ENCODE measurements at regions not wholly inside any gene's neighbourhood (a gene's known extent, or its start where the extent isn't known, plus 50 kb on each side); places are given as distances from the start of the nearest gene placed in this dataset.

DNA sequence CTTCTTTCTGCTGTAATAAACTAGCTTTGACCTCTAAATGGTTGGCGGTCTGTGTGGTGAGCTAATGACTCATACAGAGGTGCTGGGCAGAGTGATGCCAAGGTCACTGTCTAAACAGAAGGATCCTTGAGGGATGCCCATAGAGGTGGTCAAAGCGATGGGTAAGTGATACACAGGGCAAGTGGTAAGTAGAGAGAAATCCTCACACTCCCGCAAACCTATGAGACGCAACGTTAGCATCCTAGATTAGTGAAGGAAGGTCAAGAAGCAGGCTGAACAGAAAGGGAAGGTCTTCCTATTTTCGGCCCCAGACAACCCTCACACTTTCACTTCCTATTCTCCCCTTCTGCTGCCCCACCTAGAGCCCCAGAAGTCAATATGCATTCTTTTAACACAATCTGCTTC lies 65.6 kb upstream of the SESN3 start:
- no peak overlapping the region for H3K4me3 ChIP-seq (ENCODE audit: low read depth, low read length)
- DNase-seq (ENCODE audit: low read depth) = no peak
- TF ChIP-seq, protein P1, sequence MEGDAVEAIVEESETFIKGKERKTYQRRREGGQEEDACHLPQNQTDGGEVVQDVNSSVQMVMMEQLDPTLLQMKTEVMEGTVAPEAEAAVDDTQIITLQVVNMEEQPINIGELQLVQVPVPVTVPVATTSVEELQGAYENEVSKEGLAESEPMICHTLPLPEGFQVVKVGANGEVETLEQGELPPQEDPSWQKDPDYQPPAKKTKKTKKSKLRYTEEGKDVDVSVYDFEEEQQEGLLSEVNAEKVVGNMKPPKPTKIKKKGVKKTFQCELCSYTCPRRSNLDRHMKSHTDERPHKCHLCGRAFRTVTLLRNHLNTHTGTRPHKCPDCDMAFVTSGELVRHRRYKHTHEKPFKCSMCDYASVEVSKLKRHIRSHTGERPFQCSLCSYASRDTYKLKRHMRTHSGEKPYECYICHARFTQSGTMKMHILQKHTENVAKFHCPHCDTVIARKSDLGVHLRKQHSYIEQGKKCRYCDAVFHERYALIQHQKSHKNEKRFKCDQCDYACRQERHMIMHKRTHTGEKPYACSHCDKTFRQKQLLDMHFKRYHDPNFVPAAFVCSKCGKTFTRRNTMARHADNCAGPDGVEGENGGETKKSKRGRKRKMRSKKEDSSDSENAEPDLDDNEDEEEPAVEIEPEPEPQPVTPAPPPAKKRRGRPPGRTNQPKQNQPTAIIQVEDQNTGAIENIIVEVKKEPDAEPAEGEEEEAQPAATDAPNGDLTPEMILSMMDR (IDR thresholded peaks at IDR 0.05; ENCODE audit: control insufficient read depth, extremely low read depth, insufficient read depth) = no peak

DNA sequence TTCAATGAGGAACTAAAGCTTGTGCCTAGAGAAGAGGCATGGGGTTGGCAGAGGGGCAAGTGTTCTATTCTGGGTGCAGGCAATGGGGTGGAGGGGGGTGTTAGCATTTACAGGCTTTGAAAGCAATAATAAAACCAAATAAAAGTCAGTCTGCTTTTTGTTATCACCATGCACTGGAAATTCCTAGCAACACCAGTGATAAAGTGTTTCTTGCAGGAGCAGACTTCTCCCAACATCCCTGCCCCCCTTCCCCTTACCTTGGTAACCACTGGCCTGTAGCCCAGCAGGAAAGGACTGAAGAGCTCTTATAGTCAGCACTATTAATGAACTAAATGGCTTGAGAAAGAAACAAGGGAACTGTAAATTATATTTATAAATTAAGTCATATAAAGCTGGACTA lies 65.2 kb upstream of the SESN3 start:
- TF ChIP-seq, protein P1 (IDR thresholded peaks at IDR 0.05; ENCODE audit: control insufficient read depth, extremely low read depth, insufficient read depth) = no peak
- no peak overlapping the region for H3K4me3 ChIP-seq (ENCODE audit: low read depth, low read length)
- no peak for DNase-seq (ENCODE audit: low read depth)

- H3K4me3 ChIP-seq (ENCODE audit: low read depth, low read length) = no peak overlapping the region
- DNase-seq (ENCODE audit: low read depth) = no peak
- TF ChIP-seq, protein P1 (IDR thresholded peaks at IDR 0.05; ENCODE audit: control insufficient read depth, extremely low read depth, insufficient read depth) = no peak
Measured at GRCh38 chr11:95295382-95296149, 64.6 kb upstream of the SESN3 start.

- H3K4me3 ChIP-seq (ENCODE audit: low read depth, low read length) = no peak overlapping the region
- DNase-seq (ENCODE audit: low read depth) = no peak
- TF ChIP-seq, protein P1 (IDR thresholded peaks at IDR 0.05; ENCODE audit: control insufficient read depth, extremely low read depth, insufficient read depth) = no peak
Measured at GRCh38 chr11:95294701-95295100, 63.7 kb upstream of the SESN3 start.

- no peak for DNase-seq (ENCODE audit: low read depth)
- TF ChIP-seq, protein P1 (IDR thresholded peaks at IDR 0.05; ENCODE audit: control insufficient read depth, extremely low read depth, insufficient read depth) = no peak
- H3K4me3 ChIP-seq (ENCODE audit: low read depth, low read length) = no peak overlapping the region
Measured at GRCh38 chr11:95293116-95293515, 62.1 kb upstream of the SESN3 start.

DNA sequence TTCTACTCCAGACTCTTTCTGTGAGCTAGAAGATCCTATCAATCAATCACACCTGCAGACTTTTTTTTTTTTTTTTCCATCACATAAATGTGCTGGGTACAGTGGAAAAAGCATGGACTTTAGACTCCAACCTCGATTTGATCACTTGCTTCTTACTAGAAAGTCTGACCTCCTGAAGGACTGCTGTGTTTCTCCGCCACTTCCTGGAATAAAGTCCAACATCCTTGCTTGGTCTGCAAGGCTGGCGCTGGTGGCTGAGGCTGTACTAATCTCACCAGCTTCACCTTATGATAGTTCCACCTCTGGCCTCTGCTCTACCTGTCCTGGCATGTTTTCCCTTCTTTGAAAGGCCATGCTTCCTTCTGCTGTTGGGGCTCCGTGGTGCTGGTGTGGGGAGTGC lies 60.9 kb upstream of the SESN3 start:
- no peak for DNase-seq (ENCODE audit: low read depth)
- no peak overlapping the region for H3K4me3 ChIP-seq (ENCODE audit: low read depth, low read length)
- TF ChIP-seq, protein P1 (IDR thresholded peaks at IDR 0.05; ENCODE audit: control insufficient read depth, extremely low read depth, insufficient read depth) = no peak

Measured in LNCaP clone FGC (cell line).